SK-MEL-5 (cell line): ENCODE measurements at regions not wholly inside any gene's neighbourhood (a gene's known extent, or its start where the extent isn't known, plus 50 kb on each side); places are given as distances from the start of the nearest gene placed in this dataset.
"Not testable (repeated sequence)": the region's sequence is repeated elsewhere in the genome, so short reads cannot be mapped to it uniquely, and the experiment has no call there.

Experiments
- DNase-seq: peaks from one replicate; pipeline ENCODE4 v3.0.0-alpha.2; 2016; ENCODE audit warnings: low read depth, low spot score
- in situ Hi-C: cut with HindIII; loops from 2 replicates; pipeline ENCODE4 v1.10.0; 2016; ENCODE audit warnings: low sequenced_read_pairs, high pct_unique_total_duplicates, low pct_unique_long_range_greater_than_20kb

DNA sequence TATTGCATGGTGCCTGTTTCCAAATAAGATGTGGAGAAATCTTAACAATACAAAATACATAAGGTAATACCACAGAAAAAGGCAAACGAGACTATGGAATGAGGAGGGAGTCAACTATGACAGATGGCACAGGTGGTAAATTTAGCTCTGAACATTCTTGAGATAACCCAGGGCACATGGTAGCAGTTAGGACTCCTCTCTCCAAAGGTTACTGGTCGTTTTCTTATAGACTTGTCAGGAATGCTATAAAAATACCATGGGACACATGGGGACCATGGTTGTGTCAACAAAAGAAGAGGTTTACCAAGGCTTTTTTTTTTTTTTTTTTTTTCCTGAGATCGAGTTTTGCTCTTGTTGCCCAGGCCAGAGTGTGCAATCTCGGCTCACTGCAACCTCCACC, 209.4 kb upstream of the RFX3 start:
- in situ Hi-C loops, result no loop called here
- DNase-seq, result no peak

DNA sequence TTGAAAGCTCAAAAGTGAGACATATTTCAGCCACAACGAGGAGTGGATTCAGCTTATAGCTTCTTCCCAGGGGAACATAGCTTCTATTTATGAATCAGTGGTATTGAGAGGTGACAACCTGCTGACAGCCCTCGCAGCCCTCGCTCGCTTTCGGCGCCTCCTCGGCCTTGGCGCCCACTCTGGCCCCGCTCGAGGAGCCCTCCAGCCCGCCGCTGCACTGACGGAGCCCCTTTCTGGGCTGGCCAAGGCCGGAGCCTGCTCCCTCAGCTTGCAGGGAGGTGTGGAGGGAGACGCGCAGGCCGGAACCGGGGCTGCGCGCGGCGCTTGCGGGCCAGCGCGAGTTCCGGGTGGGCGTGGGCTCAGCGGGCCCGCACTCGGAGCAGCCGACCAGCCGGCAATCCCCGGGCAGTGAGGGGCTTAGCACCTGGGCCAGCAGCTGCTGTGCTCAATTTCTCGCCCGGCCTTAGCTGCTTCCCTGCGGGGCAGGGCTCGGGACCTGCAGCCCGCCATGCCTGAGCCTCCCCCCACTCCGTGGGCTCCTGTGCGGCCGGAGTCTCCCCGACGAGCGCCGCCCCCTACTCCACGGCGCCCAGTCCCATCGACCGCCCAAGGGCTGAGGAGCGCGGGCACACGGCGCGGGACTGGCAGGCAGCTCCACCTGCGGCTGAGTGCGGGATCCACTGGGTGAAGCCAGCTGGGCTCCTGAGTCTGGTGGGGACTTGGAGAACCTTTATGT, 207.9 kb upstream of the RFX3 start:
- DNase-seq, in situ Hi-C loops: not testable (repeated sequence)

GRCh38 chr9:3733039-3733408, 207.2 kb upstream of the RFX3 start:
- in situ Hi-C loops, result no loop called here
- no peak for DNase-seq

DNA sequence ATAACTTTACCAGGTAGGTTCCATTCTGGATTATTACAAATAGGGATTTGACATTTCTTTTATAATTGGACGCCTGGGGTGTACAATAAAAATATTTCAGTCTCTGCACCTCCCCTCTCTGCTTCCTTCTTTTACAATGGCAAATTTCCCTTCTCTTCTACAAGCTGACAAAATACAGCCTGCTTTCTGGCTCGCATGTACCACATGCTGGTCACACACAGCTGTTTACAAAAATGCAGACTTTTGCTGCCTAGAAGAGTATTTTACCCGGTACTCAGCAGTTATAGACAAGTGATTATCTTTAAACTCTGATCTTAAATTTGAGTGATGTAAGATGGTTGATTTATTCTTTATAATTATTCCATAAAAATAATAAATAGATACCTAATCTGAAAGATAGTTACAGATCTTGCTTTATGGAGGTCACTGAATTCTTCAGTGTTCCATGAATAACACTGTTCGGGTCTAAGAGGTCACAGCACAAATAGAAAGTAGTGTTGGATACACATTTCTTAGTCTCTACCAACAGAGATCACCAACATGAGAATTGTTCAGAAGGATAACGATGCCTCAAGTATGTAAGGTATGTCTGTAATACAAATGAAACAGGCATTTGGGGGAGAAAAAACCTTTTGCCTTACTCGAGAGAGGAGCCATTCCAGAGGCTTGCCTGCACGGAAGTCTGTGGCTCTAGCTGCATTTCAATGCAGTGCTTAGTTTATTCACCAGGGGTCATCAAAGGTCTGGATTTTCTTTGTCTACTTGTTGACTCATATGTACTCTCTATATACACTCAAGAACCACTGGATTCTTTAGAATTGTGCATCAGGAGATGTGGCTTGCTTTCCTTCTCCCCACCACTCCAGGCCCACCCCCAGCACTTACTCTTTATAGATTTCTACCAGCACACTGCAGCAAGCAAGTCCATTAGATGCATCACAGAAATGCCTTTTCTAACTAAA, 206.6 kb upstream of the RFX3 start:
- DNase-seq, result peak; percentile 83
- in situ Hi-C loops, result no loop called here

- in situ Hi-C loops, result no loop called here
Observed at GRCh38 chr9:3730511-3730922, 204.7 kb upstream of the RFX3 start.

DNA sequence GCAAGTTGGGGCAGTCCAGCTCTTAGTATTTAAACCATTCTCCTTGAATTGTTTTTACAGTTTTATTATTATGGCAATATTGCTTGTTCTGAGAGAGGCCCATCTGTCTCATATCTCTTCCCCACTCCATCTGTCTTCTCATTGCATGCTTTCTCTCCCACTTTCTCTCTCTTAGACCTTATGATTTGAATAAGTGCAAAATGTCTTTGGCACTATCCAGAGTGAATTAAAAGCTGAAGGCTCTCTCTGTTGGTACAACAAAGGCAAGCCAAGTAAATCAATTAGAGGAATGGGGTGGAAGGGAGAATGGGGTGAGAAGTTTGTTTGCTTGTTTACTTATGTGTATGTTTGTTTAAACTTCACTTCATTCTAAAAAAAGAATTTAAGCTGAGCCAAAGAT, 195.3 kb upstream of the RFX3 start:
- in situ Hi-C loops, result no loop called here
- DNase-seq, result no peak

More at GRCh38 chr9:3730511-3730922, 204.7 kb upstream of the RFX3 start:
- DNase-seq, result no peak

DNA sequence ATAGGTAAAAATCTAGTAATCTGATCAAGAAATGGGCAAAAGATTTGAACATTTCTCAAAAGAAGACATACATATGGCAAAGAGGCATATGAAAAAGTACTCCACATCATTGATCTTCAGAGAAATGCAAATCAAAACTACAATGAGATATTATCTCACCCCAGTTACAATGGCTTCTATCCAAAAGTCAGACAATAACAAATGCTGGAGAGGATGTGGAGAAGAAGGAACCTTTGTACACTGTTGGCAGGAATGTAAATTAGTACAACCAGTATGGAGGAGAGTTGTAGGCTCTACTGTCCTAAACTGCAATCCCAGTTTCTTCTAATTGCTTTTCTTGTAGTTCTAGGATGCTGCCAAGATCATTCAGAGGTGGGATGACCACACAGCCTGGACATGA, 193.5 kb upstream of the RFX3 start:
- no peak for DNase-seq
- in situ Hi-C loops, result no loop called here

DNA sequence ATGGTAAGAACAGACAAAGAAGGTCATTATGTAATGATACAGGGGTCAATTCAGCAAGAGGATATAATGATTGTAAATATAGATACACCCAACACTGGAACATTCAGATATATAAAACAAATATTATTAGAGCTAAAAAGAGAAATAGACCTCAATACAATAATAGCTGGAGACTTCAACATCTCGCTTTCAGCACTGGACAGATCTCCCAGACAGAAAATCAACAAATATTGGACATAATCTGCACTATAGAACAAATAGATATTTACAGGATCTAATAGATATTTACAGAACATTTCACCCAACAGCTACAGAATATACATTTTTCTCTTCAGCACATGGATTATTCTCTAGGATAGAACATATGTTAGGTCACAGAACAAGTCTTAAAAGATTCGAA, 190.6 kb upstream of the RFX3 start:
- DNase-seq, result no peak
- in situ Hi-C loops, result no loop called here

DNA sequence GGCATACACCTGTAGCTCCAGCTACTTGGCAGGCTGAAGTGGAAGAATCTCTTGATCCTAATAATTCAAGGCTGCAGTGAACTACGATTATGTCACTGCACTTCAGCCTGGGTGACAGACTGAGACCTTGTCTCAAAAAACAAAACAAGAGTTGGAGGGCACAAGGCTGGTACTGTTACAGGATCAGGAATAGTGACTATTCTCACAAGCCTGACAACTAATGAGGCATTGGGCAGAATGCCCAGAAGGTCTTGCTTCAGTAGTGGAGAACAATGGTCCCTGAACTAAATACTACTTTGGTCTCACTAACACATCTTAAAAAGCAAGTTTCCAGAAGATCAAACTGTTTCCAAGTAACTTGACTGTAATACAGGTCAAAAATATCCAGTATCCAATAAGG, 182.9 kb upstream of the RFX3 start:
- DNase-seq, result no peak
- in situ Hi-C loops, result no loop called here

- DNase-seq, result no peak
- in situ Hi-C loops, result no loop called here
Observed at GRCh38 chr9:3704890-3705289, 179.1 kb upstream of the RFX3 start.

GRCh38 chr9:3700772-3701171, 175.0 kb upstream of the RFX3 start:
- in situ Hi-C loops, result no loop called here
- no peak for DNase-seq

DNA sequence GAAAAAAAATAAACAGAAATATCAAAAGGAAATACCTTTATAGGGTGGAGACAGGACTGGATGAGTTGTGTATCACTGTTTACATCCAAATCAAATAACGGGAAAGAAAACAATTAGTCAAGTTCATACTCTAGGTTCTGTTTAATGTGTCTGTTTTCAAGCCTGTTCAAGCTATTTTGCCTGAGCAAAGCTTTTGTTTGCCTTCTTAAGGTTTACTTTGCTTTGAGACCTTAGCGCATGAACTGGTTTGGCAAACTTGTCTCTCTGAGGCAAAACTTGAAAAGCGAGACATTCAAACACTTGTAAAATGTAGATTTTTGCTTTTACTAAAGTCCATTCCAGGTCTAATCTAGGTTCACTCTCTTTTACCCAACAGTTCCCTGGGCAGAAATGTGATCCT, 174.1 kb upstream of the RFX3 start:
- in situ Hi-C loops, result no loop called here
- no peak for DNase-seq

DNA sequence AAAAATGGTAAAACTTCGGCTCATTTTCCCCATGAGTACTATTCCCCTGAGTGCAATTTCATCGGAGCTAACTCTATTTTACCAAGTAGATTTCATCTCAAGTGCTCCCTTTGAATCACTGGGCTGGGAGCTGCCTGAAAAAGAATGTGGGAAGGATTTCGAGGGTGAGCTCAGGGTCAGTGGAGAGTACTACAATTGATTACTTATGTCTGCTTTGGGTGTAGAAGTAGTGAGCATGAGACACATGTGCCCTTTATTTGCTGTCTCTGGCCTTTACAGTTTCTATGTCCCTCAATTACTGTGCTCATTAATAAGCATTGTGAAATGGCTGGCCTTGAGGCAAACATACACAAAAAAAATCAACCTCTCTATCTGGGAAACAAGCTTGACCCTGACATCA, 172.7 kb upstream of the RFX3 start:
- in situ Hi-C loops, result no loop called here

DNA sequence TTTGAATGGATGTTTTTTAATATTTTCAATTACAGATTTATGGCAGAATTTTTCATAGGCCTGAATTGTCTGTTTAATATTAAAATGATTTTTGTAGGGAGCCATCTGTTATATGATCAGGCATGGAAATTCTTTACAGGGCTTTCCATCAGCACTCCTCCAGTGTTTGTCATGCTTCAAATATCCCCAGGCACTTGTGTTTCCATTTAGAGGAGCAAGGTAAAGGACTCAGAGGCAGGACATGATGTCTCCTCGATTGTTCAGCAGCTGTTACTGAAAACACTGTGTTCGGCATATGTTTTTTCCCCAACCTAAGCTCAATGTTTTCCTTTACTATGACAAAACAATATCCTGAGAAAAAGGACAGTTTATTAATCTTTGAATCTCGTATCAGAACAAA, 172.3 kb upstream of the RFX3 start:
- in situ Hi-C loops, result no loop called here
- DNase-seq, result no peak

More for the DNA sequence above, 172.7 kb upstream of the RFX3 start:
- DNase-seq, result peak; percentile 1

DNA sequence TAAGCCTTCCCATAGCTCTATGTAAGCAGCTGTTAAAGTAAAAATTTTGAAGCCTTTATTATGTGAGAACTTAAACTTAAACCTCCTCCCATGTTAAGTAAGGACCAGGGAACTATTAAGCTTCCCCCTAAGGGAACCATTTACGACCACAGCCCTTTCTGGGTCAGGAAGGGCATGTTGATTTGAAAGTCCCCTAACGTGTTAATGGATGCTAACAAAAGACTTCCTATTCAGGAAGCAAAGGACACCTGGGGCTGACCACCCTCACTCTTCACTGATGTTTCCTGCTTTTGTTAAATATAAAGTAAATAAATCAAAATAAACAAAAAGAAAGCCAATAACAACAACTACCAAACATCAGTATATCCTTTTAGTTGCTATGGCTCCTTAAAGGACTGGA, 170.6 kb upstream of the RFX3 start:
- in situ Hi-C loops, result no loop called here
- DNase-seq, result no peak

GRCh38 chr9:3692606-3693005, 166.8 kb upstream of the RFX3 start:
- in situ Hi-C loops, result no loop called here
- peak; percentile 77 for DNase-seq

- DNase-seq, result no peak
- in situ Hi-C loops, result no loop called here
Observed at GRCh38 chr9:3689555-3689954, 163.8 kb upstream of the RFX3 start.

GRCh38 chr9:3687145-3687544, 161.3 kb upstream of the RFX3 start:
- DNase-seq, result no peak
- in situ Hi-C loops, result no loop called here

DNA sequence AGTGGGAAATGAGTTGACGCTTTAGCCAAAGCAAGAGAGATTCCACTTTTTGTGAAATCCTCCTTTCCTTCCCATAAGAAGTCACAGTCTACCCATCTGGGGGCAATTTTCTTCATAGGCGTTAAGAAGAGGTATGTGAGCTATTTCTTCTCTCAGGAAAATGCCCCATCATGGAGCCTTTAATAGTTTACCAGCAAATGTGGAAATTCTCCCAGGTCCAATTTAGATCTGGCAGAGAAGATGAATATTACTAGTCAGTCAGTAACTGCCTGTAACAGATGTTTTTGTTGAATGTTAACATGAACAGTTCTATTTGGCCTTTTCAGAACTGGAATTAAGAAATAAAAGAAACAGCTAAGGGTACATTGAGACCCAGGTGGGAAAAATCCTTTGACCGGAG, 156.4 kb upstream of the RFX3 start:
- no peak for DNase-seq
- in situ Hi-C loops, result no loop called here
